Lung microvascular endothelial cell (primary cell): ENCODE measurements at regions not wholly inside any gene's neighbourhood (a gene's known extent, or its start where the extent isn't known, plus 50 kb on each side); places are given as distances from the start of the nearest gene placed in this dataset.

ENCODE experiments used
- DNase-seq, 2 donors: peaks; one replicate each; pipeline versions ENCODE4 v3.0.0 to v3.0.0-alpha.2; 2010; ENCODE audit warnings: low read depth in 2 of 2

DNA sequence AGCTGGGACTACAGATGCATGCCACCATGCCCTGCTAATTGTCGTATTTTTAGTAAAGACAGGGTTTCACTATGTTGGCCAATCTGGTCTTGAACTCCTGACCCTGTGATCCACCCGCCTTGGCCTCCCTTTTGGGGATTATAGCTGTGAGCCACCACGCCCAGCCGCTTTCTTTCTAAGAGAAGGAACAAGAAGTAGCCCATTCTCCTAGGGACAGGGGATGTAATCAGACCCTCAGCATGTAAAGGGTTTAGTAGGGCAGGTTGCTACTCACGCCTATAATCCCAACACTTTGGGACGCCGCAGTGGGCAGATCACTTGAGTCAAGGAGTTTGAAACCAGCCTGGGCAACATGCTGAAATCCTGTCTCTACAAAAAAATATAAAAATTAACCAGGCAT, 189.7 kb downstream of the TOMM20 start:
- DNase-seq: no peak

DNA sequence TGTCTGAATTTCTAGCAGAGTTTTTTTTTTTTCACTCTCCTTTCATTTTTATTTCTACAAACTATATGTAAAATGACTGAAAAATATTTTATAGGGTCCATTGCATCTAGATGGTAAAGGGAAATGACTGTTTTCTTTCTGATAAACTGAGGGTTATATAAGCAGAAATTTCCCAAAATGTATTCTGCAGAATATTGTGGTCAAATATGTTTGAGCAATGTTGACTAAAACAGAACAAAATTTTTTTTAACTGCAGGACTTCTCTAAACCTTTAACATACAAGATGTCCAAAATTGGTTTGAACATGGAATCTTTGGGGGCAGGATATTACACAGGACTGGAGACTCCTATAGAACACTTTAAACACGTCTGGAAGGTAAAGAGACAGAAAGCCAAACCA, 190.5 kb downstream of the TOMM20 start:
- DNase-seq: no peak

DNA sequence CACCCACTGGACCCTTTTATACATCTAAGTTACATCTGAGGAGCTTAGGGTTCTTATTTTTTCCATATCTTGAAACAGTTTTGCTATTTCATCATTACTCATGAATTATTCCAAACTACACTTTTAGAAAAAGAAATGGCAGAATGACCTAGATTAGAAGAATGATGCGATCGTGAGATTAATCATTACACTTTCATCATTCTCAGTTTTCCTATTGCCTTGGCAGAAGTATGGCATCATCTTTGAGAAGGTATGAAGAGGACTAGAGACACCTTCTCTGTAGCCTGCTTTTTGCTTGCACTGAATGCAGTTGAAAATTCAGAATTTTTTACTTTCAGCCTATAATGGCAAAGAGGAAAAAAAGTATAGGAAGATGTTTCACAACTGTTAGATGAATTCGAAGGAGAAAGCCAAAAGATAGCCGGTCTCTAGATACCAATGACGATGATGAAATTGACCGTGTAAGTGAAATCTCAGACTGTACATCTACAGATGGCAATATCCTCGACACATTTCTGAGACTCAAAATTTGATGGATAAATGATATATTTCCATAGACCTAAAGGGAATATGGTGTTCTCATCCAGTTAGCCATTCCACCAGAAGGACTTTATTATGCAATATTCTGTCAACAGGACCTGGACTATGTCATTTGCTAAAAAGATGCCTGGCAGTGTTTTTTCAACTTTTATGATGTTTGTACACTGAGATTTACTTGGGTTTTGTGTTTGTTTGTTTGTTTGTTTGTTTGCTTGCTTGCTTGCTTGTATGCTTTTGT, 191.8 kb downstream of the TOMM20 start:
- no peak for DNase-seq

DNA sequence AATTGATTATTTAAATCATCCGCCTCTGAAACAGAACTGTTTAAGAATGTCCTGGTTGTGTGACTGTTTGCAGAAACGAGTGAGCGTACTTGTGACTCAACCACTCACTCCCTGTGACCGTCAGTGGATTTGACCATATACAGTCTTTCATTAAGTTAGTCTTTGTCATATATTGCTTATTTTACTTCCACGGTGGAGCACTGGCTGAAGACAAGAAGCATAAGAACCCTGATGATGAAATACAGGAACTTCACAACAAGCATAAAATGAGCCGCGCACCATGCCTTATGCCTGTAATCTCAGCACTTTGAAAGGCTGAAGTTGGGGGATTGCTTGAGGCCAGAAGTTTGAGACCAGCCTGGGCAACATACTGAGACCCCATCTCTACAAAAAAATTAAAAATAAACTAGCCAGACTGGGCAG, 194.0 kb downstream of the TOMM20 start:
- peak in 1 of 2 donors; percentile 23 for DNase-seq

DNA sequence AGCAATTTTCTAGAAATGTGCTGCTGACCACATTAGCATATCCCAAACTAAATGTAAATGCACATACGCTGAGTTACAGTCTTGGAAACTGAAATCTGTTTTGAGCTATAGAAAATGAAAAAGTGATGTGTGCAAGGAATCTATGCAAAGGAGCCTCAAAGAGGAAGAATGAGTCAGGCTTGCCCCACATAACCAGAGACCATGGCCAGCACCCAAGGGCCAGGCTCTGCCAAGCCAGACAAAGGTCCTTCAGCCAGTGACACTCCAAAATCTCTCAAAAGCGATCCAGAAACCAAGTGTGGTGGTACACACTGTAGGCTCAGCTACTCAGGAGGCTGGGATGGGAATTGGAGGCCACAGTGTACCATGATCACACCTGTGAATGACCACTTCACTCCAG, 195.2 kb downstream of the TOMM20 start:
- DNase-seq: peak in 1 of 2 donors; percentile 69

DNA sequence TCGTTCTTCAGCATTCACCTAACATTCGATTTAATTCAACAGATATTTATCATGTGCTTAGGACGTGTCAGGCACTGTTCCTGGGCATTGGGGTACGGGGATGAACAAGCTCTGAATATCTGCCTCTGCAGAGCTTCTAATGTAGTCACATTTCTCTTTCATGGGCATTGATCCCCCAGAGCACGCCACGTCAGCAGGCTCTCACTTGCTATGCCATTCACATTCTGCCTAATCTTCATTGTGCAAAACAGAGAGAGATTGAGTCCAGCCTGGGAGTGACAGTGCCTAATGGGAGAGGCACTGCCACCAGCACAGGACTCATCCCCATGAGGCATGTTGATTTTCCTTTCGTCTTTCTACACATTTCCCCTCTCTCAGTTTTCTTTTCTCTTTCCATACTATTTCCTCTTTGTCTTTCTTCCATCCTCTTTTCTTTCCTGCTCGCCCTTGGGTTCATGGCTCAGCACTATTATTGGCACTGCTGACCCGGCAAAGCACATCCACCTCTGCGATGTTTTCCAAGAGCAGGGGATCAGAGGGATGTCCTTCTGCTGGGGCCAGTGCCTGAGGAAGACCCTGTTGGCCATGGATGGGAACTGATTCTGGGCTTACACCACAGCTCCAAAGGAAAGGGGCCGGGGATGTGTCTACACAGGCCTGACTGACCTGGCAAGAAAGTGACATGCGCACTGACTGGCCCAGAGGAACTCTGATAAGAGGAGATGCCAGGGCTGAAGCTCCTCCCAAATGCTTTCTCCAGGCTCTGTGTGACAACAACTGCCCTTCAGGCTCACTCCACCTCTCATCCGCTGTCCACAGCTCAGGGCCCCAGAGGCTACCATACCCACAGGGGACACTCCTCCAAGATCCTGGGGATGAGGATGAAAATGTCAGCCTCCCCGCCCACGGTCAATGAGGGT, 195.9 kb downstream of the TOMM20 start:
- no peak for DNase-seq

DNA sequence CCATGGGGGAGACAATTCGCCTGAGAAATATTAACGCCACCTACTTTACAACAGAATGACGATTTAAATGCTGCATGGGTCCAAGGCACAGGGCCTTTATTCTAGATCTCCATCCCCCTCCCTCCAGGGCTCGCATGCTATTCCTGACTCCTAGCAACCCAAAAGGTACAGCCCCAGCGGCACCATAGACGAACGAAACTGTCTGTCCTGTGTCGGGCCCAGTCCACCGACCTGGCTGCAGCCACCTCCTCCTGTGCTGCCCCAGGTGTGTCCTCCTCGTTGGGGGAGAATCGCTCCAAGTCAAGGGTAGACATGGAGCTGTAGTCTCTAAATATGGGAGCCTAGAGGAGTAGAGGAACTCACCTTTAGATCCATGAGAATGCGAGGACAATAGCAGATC, 196.5 kb downstream of the TOMM20 start:
- DNase-seq: no peak

DNA sequence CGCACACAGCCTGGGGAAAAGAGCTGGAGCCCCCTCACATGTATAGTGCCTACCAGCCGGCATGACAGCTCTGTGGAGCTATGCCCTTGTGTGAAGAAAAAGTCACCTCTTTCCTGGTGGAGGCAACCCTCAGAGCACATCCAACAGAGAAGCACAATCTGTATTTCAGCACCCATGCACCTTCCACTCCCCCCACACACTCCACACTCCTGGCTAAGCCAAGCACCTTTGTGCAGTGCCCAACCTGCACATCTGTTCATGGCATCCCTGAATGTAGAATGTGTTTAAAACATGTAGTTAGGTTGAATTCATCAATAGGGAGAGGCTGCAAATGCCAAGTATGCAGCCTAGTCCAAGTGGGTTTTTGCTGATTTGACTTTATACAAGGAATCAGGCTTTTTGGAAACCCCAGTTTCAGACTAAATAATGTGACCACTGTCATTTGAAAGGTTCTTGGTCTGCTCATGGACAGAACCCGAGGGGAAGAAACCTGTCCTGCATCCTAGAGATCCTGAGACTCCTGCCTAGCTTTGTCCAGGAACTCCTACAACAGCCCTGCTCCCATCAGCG, 197.1 kb downstream of the TOMM20 start:
- DNase-seq: no peak

DNA sequence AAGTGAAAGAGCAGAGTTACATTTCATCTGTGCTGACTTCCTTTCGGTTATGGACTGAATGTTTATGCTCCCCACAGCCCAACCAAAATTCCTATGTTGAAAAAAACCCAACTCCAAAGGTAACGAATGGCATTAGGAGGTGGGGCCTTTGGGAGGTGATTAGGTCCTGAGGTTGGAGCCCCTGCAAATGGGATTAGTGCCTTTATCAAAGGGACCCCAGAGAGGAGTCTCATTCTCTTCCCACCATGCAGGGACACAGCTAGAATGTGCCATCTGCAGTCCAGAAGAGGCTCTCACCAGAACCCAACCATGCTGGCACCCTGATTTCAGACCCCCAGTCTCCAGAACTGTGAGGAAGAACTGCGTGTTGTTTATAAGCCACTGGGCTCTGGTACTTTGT, 199.3 kb downstream of the TOMM20 start:
- DNase-seq: no peak

DNA sequence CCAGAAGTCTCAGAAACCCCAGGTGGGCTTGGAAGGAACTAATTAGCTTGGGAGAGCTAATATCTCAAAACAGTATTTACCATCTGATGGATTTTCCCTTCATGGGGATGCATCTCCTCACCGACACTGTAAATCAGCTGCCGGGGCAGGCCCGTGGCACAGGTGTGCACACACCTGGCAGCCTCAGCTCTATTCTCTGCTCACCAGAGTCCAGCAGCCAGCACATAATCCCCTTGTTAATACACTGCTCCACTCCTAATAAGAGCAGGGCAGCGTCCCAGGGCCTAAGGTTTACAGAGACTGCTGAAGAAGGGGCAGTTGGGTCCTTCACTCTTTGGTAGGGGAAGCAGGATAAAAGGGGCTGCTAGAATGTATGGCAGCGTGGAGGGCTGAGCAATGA, 200.0 kb downstream of the TOMM20 start:
- DNase-seq: no peak

DNA sequence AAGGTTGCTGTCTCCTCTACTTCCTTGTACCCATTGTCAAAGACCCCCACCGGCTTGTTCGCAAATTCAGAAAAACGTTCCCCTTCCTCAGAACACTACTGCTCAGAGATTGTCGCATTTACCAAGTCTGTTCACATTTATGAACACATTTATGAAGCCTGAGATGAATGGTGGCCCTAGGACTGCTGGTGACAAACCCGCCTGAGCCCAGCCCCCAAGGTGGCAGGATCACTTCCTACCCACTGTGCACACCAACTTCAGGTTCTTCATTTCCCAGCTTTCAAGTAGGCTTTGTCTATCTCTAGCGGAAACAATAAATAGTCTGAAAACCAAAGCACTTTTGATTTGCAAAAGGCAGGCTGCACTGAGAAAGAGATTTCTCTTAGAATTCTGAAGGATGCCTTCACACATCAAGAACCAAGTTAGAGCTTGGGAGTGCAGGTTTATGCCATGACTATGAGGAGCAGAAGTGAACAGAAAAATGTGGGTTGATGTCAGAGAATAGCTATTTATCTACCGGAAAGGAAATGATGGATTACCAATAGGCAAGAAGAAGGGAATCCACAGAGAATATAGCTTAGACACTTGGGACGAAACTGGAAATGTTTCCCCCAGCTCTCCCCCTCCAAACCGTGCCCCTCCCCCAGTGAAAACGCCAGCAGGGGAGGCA, 200.5 kb downstream of the TOMM20 start:
- no peak for DNase-seq

DNA sequence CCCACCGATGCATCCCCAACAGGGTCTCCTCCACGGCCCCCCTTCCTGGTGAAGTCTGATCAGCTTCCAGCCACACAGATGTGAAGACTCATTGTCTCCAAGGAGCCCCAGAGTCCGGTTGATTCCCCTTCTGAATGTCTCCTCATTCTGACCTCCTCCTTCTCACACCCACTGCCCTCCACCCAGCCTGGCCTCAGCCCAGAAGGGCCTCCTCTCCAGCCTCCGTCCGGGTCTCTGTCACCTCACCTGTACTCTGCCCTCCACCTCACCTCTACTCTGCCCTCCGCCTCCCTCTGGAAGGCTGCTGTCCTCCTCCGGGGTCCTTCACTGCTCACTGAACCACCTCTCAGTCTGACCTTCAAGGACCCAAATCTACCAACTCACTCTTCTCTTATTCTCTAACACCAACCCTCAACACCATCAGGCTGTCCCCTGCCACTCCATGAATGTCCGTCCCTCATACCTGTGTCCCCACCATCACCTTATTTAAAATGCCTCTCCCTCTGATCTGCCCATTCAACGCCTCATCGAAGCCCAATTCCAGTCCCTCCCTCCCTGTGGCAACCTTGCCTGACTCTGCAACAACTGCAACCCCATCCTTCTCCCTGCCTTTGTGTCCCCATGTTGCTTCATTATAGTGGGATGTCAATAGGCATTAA, 201.2 kb downstream of the TOMM20 start:
- DNase-seq: no peak

DNA sequence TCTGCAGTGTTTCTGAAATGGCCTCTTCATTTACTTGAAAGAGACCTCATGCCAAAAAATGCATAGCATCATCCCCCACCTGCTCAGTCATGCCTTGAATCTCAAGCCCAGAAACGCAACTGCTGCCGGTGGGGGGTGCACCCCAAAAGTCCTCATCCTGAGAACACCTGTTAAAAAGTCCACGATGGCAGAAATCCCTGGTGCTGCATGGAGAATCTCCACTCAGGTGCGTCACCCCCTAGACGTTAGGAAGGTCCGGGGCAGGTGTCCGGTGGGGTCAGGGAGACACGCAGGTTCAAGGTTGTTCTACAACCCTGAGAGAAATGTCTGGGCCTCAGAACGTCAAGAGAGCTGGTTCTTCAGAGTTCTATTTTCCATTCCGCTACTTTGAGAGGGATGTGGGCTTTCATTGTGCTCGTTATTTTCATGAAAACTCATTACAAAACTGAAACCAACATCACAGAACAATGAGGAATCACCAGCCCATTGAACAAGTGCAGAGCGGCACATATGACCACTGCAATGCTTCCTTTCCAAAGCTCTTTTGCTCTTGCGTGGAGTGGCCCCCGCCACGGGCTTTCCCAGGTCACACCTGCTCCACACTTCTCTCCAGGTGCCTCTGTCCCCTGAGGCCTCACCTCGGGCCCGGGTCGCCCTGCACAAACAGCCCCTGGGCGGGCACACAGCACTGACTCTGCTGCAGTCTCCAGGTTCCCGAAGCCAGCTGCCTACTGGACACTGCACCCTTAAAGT, 201.9 kb downstream of the TOMM20 start:
- peak; percentile 44 to 85 for DNase-seq

DNA sequence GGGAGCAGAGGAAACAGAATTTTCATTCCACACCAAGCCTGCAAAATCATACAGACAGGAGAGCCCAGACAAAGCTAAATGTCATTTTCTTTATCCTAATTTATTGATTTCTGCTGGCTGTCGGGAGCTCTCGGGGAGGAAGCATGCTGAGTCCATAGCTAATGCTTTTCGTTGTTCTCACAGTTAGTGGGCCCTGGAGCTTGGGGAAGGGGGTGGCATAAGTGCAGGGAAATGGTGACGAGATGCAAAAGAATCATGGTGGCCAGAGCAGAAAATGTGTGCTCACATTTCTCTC, 202.4 kb downstream of the TOMM20 start:
- DNase-seq: no peak

DNA sequence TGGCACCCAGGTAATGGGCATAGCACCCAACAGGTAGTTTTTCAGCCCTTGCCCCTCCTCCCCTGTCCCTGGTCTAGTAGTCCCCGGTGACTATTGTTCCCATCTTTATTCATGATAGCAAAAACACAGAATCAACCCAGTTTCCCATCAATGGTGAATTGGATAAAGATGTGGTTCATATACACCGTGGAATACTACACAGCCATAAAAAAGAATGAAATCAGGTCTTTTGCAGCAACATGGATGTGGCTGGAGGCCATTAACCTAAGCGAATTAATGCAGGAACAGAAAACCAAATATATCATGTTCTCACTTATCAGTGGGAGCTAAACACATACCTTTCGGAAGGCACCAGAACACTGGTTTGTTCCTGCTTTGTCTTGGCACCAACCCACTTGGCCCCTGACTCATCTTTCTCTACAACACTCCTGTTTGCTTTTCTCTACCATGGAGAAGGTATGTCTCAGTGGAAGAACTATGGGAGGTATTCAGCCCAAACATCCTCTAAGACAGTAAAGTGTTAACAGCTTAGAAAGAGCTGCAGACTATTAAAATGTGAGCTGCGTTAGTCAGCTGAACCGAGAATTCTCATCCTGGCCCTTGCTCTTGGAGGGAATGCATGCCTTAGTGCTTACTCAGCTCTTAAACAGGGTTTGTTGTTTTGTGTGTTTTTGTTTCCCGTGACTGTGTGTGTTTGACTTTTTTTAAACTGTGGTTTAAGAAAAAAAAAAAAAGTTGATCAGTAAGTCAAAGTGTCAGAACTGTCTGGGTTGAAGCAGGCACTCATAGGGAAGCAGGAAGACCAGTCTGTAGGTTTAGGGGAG, 203.0 kb downstream of the TOMM20 start:
- DNase-seq: peak; percentile 70 to 96

DNA sequence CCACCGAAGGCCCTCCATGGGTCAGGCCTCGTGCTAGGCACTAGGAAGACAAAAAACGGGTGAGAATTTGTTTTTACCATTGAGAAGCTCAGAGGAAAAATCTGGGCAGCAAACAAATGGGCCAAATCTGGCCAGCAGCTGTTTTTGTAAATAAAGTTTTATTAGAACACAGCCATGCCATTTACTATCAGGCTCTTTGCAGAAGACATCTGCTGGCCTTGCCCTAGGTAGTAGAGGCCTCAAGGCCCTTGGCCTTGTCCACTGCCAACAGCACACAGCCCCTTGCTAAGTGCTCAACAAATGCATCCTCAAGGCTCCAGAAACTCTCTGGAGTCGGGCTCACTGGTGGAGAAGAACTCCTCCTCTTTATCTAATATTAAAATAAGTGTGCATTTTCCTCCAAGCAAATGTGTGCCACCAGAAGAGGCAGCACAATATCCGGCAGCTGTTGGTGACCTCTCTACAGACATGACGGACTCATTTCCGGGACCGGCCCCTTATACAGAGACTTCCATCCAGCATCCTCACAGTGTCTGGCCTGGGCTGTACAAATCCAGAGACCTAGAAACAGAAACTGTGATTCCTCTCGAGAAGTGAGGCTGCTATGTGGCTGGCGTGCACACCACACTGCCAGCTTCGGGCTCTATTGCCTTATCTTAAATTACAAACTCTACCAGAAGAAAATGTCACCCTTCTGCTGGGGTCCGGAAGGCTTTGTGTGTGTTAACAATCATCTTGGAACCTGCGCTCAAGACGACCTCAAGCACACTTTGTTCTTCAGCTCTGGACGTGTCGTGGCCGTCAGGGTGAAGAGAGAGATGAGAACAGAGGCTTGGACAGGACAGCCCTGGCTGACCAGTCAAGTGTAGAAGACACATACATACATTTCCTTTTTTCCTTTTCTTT, 203.9 kb downstream of the TOMM20 start:
- peak in 1 of 2 donors; percentile 78 for DNase-seq

DNA sequence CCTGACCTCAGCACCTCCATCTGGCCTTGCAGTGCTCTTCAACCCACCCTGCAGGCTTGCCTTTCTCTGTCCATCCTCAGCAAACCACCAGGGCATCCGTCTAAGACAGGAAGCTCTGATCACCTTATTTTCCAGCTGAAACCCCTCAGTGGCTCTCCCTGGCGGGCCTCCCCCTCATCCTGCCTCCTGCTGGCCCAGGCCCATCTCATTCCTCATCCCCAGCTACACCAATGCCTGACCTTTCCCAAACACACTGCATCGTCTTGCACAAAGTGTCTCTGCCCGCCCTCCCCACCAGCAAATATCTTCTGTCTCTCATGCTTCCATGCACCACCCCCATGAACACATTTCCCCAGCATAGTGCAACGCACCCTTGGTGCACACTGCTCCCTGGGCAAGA, 205.0 kb downstream of the TOMM20 start:
- no peak for DNase-seq

DNA sequence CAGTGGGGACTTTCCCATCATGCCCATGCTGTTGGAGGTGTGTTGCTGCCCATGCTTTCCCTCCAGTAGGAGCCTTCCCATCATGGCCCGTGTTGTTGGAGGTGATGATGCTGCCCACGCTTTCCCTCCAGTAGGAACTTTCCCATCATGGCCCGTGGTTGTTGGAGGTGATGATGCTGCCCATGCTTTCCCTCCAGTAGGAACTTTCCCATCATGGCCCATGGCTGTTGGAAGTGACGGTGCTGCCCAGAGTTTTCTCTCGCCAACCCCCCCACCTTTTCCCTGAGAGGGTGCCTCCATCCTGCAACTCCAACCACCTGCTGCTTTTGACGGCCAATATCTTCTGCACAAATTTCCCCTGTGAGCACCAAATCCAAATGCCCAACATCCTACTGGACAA, 205.7 kb downstream of the TOMM20 start:
- DNase-seq: no peak
